Smooth muscle cell (in vitro differentiated cells): ENCODE measurements at regions not wholly inside any gene's neighbourhood (a gene's known extent, or its start where the extent isn't known, plus 50 kb on each side); places are given as distances from the start of the nearest gene placed in this dataset.

Experiments used
- DNase-seq: peaks from one replicate; lab custom pipeline; 2025; ENCODE audit not compliant: unreplicated experiment; lab: John Stamatoyannopoulos, UW
- H2AFZ ChIP-seq: fragments of 200-600 bp; sonication (generic); 2 replicates; pipeline ENCODE4 v1.6.0; 2016; ENCODE audit warnings: antibody characterized with exemption, low read depth, mild to moderate bottlenecking
- H3F3A ChIP-seq: fragments of 200-600 bp; sonication (generic); 2 replicates; pipeline ENCODE4 v1.6.0; 2017; ENCODE audit warnings: antibody characterized with exemption, low read depth
- H3K27ac ChIP-seq: fragments of 200-600 bp; sonication (generic); 2 replicates; pipeline ENCODE4 v1.5.1; 2016; ENCODE audit warnings: low read depth, mild to moderate bottlenecking
- H3K27me3 ChIP-seq: fragments of 200-600 bp; sonication (generic); 2 replicates; pipeline ENCODE4 v1.6.1; 2016; ENCODE audit warnings: low read depth, mild to moderate bottlenecking
- H3K36me3 ChIP-seq: fragments of 200-600 bp; sonication (generic); 2 replicates; pipeline ENCODE4 v1.5.1; 2016; ENCODE audit warnings: low read depth
- H3K4me1 ChIP-seq: fragments of 200-600 bp; sonication (generic); 2 replicates; pipeline ENCODE4 v1.5.1; 2016; ENCODE audit warnings: low read depth
- H3K4me2 ChIP-seq: fragments of 200-600 bp; sonication (generic); 2 replicates; pipeline ENCODE4 v1.6.0; 2016; ENCODE audit warnings: mild to moderate bottlenecking
- H3K4me3 ChIP-seq: fragments of 200-600 bp; sonication (generic); 2 replicates; pipeline ENCODE4 v1.5.1; 2016; ENCODE audit warnings: mild to moderate bottlenecking
- H3K79me2 ChIP-seq: fragments of 200-600 bp; sonication (generic); 2 replicates; pipeline ENCODE4 v1.6.0; 2016; ENCODE audit warnings: low read depth, mild to moderate bottlenecking
- H3K9ac ChIP-seq: fragments of 200-600 bp; sonication (generic); 2 replicates; pipeline ENCODE4 v1.6.0; 2016; ENCODE audit warnings: low read depth
- H3K9me3 ChIP-seq: fragments of 200-600 bp; sonication (generic); replicated peaks from 2 replicates; pipeline ENCODE4 v1.5.1; 2016; ENCODE audit warnings: low read depth
- H4K20me1 ChIP-seq: fragments of 200-600 bp; sonication (generic); 2 replicates; pipeline ENCODE4 v1.6.0; 2016; ENCODE audit warnings: low read depth
- CTCF ChIP-seq: fragments of 200-600 bp; sonication (generic); IDR thresholded peaks from 2 replicates; pipeline ENCODE4 v1.5.1; 2017; ENCODE audit warnings: borderline replicate concordance, mild to moderate bottlenecking, antibody characterized with exemption; ENCODE audit not compliant: insufficient read depth, poor library complexity, severe bottlenecking
- WGBS: methylation state at CpG from one replicate; pipeline ENCODE4 v1.1.7; 2016; ENCODE audit warnings: low lambda C conversion rate; 5-methylcytosine and 5-hydroxymethylcytosine counted together

GRCh38 chr11:33642461-33643166 lies 58.0 kb downstream of the C11orf91 start:
- H4K20me1 ChIP-seq, result no peaks in the 10 kb centered on the region
- no peak overlapping the region for H3K9ac ChIP-seq
- H3F3A ChIP-seq, result no peaks in the 10 kb centered on the region
- H3K9me3 ChIP-seq, result no peaks in the 10 kb centered on the region
- no peak overlapping the region for H2AFZ ChIP-seq
- H3K36me3 ChIP-seq, result no peaks in the 10 kb centered on the region
- no peak overlapping the region for H3K4me3 ChIP-seq
- no peaks in the 10 kb centered on the region for H3K4me1 ChIP-seq
- H3K79me2 ChIP-seq, result no peaks in the 10 kb centered on the region
- TF ChIP-seq CTCF, result no peak
- no peak for DNase-seq
- H3K4me2 ChIP-seq, result no peak overlapping the region
- no peaks in the 10 kb centered on the region for H3K27me3 ChIP-seq
- 90% methylated on average over 8 of the region's 8 CpGs for WGBS
- peak overlapping the region; percentile 80 for H3K27ac ChIP-seq

- no peak for DNase-seq
- Histone ChIP-seq H3K27me3 (no peaks in the 10 kb centered on the region), H2AFZ (no peak overlapping the region), H3K9ac (no peak overlapping the region), H3K9me3 (no peaks in the 10 kb centered on the region), H3K36me3 (no peaks in the 10 kb centered on the region), H4K20me1 (no peaks in the 10 kb centered on the region), H3K4me2 (no peak overlapping the region), H3K4me1 (no peaks in the 10 kb centered on the region), H3F3A (no peaks in the 10 kb centered on the region), H3K79me2 (no peaks in the 10 kb centered on the region), H3K27ac (no peak overlapping the region), H3K4me3 (no peak overlapping the region)
- WGBS, result 89% methylated on average over 8 of the region's 8 CpGs
- no peak for TF ChIP-seq CTCF
Measured at GRCh38 chr11:33640730-33641371, 59.8 kb downstream of the C11orf91 start.

- H3K27ac ChIP-seq, result no peak overlapping the region
- no peaks in the 10 kb centered on the region for H4K20me1 ChIP-seq
Measured at GRCh38 chr11:33638608-33639007, 62.0 kb downstream of the C11orf91 start.

More at GRCh38 chr11:33638608-33639007, 62.0 kb downstream of the C11orf91 start:
- H3K9ac ChIP-seq, result no peak overlapping the region
- no peaks in the 10 kb centered on the region for H3K36me3 ChIP-seq
- H3K27me3 ChIP-seq, result no peaks in the 10 kb centered on the region
- H2AFZ ChIP-seq, result no peak overlapping the region
- H3K4me3 ChIP-seq, result no peak overlapping the region
- no peaks in the 10 kb centered on the region for H3K4me1 ChIP-seq
- H3F3A ChIP-seq, result no peaks in the 10 kb centered on the region
- no peak for DNase-seq
- no peaks in the 10 kb centered on the region for H3K79me2 ChIP-seq
- no peaks in the 10 kb centered on the region for H3K9me3 ChIP-seq
- 40% methylated on average over 1 of the region's 1 CpG for WGBS
- TF ChIP-seq CTCF, result no peak
- H3K4me2 ChIP-seq, result no peak overlapping the region
